ENCODE measurements at regions not wholly inside any gene's neighbourhood (a gene's known extent, or its start where the extent isn't known, plus 50 kb on each side); places are given as distances from the start of the nearest gene placed in this dataset.

DNA sequence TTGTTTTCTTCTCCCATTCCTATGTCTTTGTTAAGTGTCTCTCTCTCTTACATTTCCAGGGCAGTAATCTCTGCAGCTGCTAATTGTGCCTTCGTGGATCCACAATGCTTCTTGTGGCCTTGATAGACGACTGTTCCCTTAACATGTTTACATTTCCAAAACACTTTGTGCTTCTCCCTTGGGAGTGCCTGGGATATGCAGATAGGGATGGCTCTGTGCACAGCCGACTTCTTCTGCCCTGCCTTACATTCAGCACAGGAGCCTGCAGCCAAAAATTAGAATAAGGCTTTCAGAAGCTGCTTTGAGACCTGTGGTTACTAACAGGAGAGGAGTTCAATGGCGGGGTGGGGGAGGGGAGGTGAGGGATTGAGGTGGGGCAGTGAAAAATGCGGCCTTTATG is 328.9 kb downstream of the TDRD15 start:
- TF ChIP-seq POLR2AphosphoS5 (IDR thresholded peaks at IDR 0.05; ENCODE audit: low read depth, low read length) (no peak), CTCF (IDR thresholded peaks at IDR 0.05) (no peak), TCF7L2 (IDR thresholded peaks at IDR 0.05; ENCODE audit: low read depth, low read length) (no peak), SIN3A (IDR thresholded peaks at IDR 0.05; ENCODE audit: borderline replicate concordance, insufficient read depth, low read depth, low read length) (no peak)
- TF ChIP-seq, protein P1, sequence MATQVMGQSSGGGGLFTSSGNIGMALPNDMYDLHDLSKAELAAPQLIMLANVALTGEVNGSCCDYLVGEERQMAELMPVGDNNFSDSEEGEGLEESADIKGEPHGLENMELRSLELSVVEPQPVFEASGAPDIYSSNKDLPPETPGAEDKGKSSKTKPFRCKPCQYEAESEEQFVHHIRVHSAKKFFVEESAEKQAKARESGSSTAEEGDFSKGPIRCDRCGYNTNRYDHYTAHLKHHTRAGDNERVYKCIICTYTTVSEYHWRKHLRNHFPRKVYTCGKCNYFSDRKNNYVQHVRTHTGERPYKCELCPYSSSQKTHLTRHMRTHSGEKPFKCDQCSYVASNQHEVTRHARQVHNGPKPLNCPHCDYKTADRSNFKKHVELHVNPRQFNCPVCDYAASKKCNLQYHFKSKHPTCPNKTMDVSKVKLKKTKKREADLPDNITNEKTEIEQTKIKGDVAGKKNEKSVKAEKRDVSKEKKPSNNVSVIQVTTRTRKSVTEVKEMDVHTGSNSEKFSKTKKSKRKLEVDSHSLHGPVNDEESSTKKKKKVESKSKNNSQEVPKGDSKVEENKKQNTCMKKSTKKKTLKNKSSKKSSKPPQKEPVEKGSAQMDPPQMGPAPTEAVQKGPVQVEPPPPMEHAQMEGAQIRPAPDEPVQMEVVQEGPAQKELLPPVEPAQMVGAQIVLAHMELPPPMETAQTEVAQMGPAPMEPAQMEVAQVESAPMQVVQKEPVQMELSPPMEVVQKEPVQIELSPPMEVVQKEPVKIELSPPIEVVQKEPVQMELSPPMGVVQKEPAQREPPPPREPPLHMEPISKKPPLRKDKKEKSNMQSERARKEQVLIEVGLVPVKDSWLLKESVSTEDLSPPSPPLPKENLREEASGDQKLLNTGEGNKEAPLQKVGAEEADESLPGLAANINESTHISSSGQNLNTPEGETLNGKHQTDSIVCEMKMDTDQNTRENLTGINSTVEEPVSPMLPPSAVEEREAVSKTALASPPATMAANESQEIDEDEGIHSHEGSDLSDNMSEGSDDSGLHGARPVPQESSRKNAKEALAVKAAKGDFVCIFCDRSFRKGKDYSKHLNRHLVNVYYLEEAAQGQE (IDR thresholded peaks at IDR 0.05; ENCODE audit: insufficient read depth in 1 of 2, low read depth in 2 of 2, low read length in 1 of 2) = no peak

All from Panc1 (cell line).